ENCODE measurements at regions not wholly inside any gene's neighbourhood (a gene's known extent, or its start where the extent isn't known, plus 50 kb on each side); places are given as distances from the start of the nearest gene placed in this dataset.
"Not testable (repeated sequence)": the region's sequence is repeated elsewhere in the genome, so short reads cannot be mapped to it uniquely, and the experiment has no call there.

DNA sequence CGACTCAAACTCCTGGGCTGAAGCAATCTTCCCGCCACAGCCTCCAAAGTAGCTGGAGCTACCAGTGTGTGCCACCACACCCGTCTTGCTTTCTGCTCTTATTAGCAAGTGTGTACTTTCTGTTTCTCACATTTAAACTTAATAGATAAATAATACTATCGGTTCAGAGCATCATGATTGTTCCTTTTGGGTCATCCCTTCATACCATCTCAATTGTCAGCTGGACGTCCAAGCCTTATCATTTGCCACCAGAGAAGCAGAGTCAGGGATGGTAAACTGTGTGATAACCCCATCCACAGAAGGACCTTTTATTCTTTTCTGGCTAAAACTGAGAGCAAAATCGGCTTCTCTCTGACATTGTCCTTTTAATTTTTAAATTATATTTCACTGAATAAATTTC, 279.8 kb upstream of the GOT2 start:
- DNase-seq: no peak

DNA sequence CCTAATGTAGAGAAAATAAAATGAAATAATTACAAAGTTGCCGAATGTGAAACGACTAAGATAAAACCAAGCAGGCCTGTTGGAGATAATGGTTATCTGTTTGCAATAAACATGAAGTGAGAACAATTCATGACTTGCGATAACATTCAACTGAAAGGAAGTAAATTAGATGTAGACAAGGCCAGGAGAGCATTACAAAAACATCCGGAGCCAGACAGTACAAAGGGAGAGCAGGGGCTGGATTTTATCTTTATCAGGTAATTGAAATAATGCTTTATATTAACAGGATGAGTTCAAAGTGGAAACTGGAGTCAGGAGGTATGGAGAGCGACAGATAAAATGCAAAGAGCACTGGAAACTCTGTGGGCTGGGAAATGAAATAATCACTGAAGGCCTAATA, 265.6 kb upstream of the GOT2 start:
- DNase-seq: no peak

DNA sequence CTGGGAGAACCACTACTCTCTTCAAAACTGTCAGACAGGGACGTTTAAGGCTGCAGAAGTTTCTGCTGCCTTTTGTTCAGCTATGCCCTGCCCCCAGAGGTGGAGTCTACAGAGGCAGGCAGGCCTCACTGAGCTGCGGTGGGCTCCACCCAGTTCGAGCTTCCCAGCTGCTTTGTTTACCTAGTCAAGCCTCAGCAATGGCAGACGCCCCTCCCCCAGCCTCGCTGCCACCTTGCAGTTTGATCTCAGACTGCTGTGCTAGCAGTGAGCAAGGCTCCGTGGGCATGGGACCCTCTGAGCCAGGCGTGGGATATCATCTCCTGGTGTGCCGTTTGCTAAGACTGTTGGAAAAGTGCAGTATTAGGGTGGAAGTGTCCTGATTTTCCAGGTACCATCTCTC, 258.6 kb upstream of the GOT2 start:
- DNase-seq: not testable (repeated sequence)

DNA sequence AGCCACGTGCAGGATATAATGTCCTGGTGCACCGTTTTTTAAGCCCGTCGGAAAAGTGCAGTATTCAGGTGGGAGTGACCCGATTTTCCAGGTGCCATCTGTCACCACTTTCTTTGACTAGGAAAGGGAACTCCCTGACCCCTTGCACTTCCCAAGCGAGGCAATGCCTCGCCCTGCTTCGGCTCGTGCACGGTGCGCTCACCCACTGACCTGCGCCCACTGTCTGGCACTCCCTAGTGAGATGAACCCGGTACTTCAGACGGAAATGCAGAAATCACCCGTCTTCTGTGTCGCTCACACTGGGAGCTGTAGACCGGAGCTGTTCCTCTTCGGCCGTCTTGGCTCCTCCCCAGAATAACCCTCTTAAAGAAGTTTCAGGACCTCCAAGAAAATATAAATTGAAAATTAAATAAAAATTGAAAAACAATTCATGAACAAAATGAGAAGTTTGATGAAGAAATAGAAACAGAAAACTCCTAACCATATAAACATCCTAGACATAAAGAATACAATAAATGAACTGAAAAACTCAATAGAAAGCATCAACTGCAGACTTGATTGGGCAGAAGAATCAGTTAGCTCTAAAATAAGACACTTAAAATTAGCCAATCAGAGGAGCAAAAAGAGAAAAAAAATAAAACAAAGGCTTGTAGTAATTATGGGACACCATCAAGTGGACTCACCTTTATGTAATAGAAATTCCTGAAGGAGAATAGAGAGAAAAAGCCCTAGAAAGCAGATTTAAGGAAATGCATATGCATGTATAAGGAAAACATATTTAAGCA, 249.3 kb upstream of the GOT2 start:
- DNase-seq: not testable (repeated sequence)

DNA sequence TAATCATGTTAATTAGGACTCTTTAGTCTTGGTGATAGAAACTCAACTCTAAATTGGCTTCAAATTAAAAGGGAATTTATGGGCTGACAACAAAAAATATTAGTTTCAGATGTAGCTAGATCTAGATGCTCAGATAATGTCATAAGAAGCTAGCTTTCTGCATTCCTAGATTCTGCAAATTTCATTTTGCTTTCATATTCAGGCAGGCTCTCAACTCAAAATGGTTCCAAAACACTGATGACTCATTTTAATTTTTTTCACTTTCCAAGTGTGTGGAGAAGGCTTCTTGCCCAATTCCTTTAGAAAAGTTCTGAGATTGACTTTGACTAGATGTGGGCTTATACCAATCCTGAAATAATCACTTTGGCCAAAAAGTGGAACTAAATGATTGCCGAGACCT, 236.7 kb upstream of the GOT2 start:
- no peak for DNase-seq

DNA sequence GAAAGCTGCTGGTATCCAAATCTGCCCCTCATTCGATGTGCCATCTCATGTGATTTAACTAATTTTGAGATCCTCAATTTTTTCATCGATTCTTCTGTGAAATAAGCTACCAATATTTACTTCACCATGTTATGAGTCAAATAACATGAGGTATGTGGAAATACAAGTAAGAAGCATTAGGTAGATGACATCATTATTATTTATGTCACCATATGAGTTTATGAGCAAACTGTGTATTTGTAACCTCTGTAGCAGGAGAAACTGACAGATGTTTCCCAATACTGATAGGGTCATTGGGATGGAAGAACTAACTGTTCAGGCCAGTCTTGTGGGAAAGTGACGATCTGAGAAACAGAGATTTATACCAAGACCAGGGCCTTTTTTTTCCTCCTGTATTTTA, 229.4 kb upstream of the GOT2 start:
- DNase-seq: no peak

DNA sequence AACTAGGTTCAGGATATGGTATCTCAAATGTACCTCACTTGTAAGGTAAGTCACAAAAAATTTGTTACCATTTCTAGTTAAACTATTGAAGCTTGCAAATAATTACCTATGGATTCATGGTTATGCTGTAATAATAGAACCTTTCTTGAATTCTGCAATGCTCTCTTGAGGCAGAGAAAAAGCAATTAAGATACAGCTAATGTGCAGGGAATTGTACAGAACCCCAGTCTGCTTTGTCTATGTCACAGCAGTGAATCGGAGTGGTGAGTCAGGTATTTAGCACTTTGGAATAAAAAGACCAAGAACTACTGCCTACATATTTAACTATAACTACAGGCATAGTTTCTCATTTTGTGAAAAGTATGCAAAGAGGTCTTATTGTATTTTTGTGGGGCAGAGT, 228.7 kb upstream of the GOT2 start:
- no peak for DNase-seq

DNA sequence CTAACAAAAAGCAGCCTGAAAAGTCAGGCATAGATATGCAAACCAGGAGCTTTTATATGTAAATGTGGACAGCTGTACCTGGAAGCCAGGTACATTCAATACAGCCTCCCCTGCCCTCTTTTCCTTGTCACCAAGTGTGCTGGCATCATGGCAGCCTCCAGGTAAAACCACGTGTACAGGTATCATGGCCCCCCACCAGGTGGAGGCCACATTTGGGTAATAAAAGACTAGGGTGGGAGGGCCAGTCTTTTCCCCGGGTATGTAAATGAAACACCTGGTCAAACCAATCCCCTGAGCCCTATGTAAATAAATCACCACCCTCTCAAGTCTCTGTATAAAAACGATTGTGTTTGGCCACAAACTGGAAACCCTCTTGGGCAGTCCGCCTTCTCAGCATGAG, 226.4 kb upstream of the GOT2 start:
- DNase-seq: no peak

DNA sequence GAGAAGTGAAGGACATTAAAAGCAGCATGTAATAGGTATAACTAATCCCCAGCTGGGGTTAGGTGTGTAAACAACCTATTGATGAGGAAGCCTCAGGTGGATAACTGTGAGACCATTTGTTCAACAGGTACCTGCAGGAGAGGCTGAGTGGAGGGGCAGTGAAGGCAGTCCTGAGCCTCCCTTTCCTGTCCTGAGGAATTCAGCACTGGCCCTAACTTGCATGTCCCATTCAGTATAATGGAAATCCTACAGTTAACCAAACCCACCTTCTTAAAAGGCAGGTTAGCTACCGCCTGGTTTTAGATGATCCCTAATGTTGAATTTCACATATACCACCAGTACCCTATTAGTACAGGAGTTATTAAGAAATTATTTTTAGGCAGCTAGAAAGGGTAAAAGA, 225.9 kb upstream of the GOT2 start:
- DNase-seq: no peak

DNA sequence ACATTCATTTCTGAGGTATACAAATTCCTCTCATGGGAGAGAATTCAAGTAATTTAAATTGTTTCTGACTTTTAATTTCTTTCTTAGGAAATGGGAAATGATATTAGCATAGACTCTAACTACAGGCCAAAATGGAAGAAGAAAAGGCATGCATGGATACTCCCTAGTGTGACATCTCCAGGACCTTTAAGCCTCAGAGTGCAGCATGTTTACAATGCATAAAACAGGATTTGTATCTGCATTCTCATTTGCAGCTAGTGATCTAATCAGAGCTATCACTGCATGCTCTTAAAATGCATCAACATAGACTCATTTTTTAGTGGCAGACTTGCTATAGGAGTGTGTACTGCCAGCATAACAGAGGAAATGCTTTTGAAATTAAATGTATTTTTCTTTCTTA, 224.6 kb upstream of the GOT2 start:
- DNase-seq: no peak

DNA sequence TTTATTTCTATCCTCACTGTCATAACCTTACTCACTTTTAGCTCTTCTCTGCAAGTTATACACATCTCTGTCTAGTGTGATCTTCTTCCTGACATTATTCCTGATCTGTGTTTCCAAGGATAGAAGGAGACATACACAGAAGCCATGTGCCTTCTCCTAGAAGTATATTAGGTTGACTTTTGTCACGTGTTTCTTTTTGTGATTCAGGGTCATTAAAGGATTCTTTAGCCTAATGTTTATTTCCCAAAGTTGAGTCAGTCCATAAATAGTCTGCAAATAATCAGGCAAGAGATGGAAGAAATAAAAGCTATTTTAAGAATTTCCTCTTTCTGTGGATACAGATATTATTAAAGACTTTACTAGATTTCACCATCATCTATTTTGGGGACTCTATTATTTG, 214.1 kb upstream of the GOT2 start:
- no peak for DNase-seq

DNA sequence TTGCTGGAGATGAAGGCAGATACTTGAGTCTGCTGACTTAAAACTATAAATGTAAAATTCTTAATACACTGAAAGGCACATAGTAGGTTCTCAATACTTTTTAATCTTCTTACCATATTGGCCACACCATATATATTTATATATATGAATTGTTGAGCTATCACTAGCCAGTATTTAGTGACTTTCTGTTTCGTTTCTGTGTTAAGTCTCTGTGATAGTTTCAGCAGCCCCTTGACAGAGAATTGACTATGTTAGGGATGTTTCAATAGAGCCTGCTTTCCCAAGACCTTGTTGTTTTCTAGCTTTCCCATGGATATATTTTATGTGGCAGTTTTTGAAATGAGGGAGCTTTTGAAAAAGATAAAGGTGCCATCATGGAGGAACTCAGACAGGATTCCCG, 206.5 kb upstream of the GOT2 start:
- no peak for DNase-seq

DNA sequence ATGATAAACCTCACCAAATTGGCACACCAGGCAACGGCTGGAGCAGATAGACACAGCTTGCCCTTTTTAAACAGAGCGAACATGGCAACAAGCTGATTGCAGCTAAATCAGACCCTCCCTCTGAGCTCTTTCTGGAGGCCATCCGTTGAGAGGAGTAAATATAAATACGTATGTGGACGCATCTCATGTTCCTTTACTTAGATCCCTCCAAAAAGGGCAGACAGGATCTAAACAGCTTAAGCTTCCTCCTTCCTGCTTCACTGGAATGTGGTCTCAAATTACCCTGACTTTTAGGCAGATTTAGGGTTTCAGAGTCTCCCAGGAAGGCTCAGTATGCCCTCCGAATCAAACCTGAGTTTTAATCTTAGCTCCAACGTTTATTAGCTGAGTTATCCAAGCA, 204.7 kb upstream of the GOT2 start:
- DNase-seq: no peak

DNA sequence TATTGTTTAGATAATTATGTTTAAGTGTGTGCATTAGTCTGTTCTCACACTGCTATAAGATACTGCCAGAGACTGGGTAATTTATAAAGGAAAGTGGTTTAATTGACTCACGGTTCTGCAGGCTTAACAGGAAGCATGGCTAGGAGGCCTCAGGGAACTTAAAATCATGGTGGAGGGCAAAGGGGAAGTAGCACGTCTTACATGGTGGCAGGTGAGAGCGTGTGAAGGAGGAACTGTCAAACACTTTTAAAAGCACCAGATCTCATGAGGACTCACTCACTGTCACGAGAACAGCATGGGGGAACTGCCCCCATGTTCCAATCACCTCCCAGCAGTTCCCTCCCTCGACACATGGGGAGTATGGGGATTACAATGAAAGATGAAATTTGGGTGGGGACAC, 203.5 kb upstream of the GOT2 start:
- no peak for DNase-seq

DNA sequence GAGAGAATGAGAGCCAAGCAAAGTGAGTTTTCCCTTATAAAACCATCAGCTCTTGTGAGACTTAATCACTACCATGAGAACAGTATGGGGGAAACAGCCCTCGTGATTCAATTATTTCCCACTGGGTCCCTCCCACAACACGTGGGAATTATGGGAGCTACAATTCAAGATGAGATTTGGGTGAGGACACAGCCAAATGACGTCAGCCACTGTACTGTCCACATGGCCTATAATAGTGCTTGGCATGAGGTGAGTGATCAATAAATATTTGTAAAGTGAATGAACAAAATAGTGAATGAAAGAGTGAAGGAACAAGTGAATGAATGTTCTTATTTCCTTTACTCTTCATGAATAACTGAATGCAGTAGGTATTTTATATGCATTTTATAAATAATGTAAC, 199.1 kb upstream of the GOT2 start:
- DNase-seq: no peak

DNA sequence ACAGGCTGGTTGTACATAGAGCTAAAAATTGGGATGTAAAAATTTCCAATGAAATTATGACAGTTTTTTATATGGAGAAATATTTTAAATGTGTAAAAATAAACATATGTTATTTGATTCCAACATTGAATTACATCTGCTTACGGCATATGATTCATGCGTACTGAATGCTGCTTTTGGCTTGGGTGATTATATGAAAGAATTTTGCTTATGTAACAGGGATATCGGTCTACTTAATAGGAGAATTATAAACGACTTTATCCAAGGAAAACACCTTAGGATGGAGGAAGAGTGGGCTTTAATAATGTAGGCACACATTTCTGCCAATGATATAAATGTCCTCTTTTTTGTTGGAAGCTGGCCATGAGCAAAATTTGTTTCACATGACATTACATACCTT, 197.3 kb upstream of the GOT2 start:
- DNase-seq: no peak

DNA sequence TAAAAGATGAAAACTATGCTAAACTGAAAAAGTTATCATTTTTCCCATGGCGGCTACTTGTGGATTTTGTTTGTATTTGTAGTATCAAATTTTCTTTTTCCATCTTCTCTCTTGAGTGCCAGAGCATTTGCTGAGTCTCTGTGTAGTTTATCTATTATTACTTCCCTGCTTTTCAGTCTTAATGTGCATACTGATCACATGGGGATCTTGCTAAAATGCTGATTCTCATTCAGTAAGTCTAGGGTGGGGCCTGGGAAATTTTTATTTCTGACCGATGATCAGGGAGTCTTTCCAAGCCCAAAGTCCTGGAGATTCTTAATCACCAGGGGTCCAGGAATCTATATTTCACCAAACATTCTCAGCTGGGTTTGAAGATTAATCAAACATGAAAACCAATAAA, 189.0 kb upstream of the GOT2 start:
- no peak for DNase-seq

DNA sequence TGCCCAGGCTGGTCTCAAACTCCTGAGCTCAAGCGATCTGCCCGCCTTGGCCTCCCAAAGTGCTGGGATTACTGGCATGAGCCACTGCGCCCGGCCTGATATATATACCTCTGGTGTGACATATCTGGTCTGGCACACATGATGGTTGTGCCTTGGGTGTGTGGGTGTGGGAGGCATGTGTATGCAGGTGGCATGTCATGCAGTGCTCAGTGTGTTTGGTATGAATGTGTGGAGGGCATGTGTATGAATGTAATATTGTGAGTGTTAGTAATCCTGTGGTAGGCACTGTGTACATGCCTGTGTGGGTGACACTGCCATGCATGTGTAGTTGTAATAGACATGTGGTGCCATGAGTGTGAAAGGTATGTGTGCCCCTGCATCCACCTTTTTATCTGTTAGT, 179.3 kb upstream of the GOT2 start:
- DNase-seq: no peak

DNA sequence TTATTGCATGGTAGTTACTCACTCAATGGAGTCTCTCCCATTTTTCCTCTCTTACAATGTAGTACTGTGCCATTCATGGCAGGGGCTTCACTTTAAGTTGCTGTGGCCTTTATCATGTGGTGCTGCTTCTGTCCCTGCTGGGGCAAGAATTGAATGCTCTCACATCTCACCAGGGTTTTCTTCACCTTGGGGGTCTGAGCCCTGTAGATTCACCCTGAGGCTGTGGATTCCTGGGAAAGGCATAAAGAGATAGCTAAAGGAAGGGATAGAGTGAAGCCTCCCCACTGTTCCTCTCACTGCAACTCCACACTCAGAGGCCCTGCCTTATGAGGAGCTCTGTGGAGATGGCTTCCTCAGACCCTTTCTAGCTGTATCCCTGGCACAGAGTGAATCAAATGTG, 178.5 kb upstream of the GOT2 start:
- DNase-seq: no peak

DNA sequence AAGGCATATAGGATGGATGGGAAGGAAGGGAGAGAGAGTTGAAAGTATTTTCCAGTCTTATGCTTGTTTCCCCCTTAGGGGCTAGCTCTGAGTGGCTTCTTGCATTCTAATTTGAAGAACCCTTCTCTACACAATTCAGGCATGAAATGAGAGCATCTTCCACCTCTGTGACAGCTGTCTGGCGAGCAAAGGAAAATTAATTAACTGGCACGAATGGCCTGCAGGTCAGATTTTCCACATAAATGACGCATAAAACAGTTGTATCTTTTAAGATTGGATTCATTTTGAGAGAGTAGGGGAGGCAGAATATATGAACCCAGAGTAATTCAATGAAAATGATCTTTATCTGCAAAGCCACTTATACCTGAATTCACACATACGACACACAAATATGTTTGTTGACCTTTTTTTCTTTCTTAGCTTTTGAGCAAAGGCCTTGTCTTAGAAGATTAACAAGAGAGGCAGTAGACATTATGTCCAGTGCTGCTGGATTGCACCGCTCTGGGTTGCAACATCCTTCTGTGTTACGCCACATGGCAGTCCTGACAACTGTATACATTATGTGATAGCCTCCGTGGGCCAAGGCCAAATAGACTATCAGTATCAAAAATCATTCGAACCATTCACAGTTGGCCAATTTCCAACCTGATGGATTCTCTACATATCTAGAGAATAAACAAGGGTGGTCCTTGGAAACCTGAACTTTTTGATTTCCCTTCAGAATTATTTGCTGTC, 173.0 kb upstream of the GOT2 start:
- no peak for DNase-seq

DNA sequence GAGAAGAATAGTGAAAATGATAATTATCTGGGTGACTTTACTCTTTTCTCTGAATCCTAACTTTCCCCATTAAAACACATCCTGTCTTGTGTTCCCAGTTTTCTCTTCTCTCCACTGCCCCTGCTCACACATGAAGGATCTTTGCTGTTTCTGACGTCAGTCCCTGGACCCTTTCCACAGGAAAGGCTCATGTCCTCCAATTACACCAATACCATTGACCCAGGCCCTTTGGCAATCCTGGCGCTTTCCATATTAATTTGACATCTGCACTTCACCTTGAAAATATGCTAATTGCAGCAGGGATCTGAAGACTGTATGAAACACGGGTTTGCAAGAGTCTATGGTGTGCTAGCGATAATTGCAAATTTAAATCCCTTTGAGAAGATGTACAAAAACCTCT, 170.2 kb upstream of the GOT2 start:
- no peak for DNase-seq

DNA sequence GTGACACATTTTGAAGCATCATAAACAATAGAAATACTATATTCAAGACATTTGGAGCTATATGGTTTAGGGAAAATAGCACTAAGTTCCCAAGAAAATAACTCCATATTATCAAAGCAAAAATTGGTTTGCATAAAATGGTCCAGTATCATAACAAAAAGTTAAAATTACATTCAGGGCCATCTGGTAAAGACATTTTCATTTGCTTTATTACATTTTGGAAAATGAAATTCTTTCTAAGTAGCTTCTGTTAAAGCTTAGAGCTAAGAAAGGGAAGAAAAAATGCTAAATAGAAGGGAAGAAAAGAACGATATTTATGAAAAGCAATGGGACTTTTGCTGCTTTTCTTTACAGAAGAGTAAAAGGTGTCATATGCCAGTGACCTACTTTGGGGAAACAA, 155.4 kb upstream of the GOT2 start:
- no peak for DNase-seq

DNA sequence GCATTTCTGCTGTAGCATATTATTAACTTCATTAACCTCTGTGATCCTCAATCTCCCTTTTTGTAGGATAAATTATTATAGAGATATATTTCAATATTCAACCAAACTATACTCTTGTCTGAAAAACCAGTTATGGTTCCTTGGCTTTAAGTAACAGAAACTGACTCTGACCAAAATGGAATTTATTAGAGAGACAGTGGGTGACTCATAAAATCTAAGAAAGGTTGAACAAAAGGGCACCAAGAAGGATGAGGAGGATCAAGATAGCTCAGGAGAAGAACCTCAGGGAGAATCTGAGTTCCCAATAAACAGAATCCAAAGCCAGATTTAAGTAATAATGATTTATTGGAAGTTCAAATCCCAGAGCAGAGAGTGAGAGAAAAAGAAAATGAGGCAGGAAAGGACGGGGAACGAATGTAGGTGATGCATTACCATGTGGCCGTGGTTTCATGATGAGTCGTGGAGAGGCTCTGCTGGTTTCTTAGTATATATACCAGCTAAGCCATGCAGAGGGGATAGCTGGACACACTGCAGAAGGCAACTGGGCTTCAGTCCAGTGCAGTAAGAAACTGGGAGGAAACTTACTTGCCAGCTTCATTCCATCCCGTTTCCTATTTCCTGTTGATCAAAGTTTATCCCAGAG, 151.5 kb upstream of the GOT2 start:
- no peak for DNase-seq

DNA sequence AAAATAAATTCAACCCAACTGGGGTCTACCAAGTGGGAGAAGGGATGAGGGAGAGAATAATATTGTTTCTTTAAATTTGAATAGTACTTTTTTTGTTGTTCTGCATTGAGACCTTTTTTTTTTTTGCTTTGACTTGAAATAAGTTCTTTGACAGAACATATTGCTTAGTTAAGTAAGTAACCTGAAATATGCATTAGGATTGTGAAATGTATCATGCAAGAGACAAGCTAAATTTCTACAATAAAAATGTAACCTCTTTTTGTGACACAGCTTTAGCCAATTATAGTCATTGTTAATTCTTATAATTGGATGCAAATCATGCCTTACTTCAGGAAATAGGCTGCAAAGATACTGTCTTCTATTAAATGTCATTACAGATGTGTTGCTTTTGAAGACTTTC, 150.0 kb upstream of the GOT2 start:
- DNase-seq: no peak

Data from T-helper 9 cell (primary cell).